Progenitor cell of endocrine pancreas (in vitro differentiated cells): ENCODE measurements at regions not wholly inside any gene's neighbourhood (a gene's known extent, or its start where the extent isn't known, plus 50 kb on each side); places are given as distances from the start of the nearest gene placed in this dataset.

Source experiments
- DNase-seq: peaks from one replicate; pipeline ENCODE4 v3.0.0; 2021; ENCODE audit warnings: low spot score; ENCODE audit not compliant: unreplicated experiment
- H3K27ac Mint-ChIP-seq: 2 replicates; pipeline ENCODE4 v1.8.0; 2021; ENCODE audit warnings: mild to moderate bottlenecking, moderate library complexity, mixed read lengths
- H3K27me3 Mint-ChIP-seq: 2 replicates; pipeline ENCODE4 v1.8.0; 2021; ENCODE audit warnings: mixed read lengths
- H3K36me3 Mint-ChIP-seq: 2 replicates; pipeline ENCODE4 v1.8.0; 2022; ENCODE audit warnings: mixed read lengths; ENCODE audit not compliant: insufficient read depth
- H3K4me1 Mint-ChIP-seq: 2 replicates; pipeline ENCODE4 v1.8.0; 2021; ENCODE audit warnings: low read depth, mixed read lengths
- H3K4me3 Mint-ChIP-seq: 2 replicates; pipeline ENCODE4 v1.8.0; 2021; ENCODE audit warnings: low read depth, mild to moderate bottlenecking, moderate library complexity, mixed read lengths
- H3K9me3 Mint-ChIP-seq: 2 replicates; pipeline ENCODE4 v1.8.0; 2021; ENCODE audit warnings: low read depth, mixed read lengths
- TF ChIP-seq, protein P1 (sequence below): fragments of 200-600 bp; sonication (generic); IDR thresholded peaks from one replicate; pipeline ENCODE4 v1.5.0; 2021; ENCODE audit warnings: antibody characterized with exemption, mild to moderate bottlenecking; ENCODE audit not compliant: unreplicated experiment

DNA sequence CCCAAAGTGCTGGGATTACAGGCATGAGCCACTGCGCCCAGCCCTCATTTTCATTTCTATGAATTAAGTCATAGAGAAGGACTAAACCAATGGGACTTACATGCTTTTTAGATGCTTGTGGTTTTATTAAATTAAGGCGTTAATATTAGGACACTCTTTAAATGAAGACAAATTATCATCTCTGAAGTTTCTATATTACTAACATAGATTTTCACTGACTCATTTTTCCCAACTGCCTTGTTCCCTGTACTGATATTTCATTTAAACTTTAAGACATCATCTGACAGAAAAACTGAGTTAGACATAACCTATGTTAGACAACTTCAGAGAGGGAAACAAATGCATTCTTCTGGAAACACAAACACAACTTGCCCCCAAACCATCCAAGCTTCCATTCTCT, 99.8 kb downstream of the BTG1 start:
- H3K27ac Mint-ChIP-seq, result no peak overlapping the region
- no peaks in the 10 kb centered on the region for H3K9me3 Mint-ChIP-seq
- TF ChIP-seq, protein P1, sequence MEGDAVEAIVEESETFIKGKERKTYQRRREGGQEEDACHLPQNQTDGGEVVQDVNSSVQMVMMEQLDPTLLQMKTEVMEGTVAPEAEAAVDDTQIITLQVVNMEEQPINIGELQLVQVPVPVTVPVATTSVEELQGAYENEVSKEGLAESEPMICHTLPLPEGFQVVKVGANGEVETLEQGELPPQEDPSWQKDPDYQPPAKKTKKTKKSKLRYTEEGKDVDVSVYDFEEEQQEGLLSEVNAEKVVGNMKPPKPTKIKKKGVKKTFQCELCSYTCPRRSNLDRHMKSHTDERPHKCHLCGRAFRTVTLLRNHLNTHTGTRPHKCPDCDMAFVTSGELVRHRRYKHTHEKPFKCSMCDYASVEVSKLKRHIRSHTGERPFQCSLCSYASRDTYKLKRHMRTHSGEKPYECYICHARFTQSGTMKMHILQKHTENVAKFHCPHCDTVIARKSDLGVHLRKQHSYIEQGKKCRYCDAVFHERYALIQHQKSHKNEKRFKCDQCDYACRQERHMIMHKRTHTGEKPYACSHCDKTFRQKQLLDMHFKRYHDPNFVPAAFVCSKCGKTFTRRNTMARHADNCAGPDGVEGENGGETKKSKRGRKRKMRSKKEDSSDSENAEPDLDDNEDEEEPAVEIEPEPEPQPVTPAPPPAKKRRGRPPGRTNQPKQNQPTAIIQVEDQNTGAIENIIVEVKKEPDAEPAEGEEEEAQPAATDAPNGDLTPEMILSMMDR, result no peak
- DNase-seq, result no peak
- H3K27me3 Mint-ChIP-seq, result no peaks in the 10 kb centered on the region
- H3K4me3 Mint-ChIP-seq, result no peak overlapping the region
- no peaks in the 10 kb centered on the region for H3K36me3 Mint-ChIP-seq
- H3K4me1 Mint-ChIP-seq, result no peaks in the 10 kb centered on the region

DNA sequence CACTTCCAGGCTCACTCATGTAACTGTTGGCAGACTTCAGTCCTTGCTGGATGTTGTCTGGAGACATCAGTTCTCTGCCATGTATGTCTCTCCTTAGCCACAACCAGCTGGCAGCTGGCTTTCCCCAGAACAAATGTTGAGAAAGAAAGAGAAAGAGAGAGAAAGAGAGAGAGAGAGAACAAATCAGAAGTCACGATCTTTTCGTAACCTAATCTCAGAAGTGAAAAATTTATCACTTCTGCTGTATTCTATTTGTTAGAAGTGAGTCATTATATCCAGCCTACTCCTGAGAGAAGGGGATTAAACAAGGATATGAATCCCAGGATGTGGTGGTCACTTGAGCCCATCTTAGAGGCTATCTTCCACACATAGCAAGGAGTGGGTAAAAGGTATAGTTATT, 101.2 kb downstream of the BTG1 start:
- Mint-ChIP-seq H3K27ac (no peak overlapping the region), H3K27me3 (no peaks in the 10 kb centered on the region), H3K4me1 (peaks cover 2% of the 10 kb centered on the region), H3K36me3 (no peaks in the 10 kb centered on the region), H3K4me3 (no peak overlapping the region), H3K9me3 (no peaks in the 10 kb centered on the region)
- TF ChIP-seq, protein P1, result no peak
- no peak for DNase-seq

DNA sequence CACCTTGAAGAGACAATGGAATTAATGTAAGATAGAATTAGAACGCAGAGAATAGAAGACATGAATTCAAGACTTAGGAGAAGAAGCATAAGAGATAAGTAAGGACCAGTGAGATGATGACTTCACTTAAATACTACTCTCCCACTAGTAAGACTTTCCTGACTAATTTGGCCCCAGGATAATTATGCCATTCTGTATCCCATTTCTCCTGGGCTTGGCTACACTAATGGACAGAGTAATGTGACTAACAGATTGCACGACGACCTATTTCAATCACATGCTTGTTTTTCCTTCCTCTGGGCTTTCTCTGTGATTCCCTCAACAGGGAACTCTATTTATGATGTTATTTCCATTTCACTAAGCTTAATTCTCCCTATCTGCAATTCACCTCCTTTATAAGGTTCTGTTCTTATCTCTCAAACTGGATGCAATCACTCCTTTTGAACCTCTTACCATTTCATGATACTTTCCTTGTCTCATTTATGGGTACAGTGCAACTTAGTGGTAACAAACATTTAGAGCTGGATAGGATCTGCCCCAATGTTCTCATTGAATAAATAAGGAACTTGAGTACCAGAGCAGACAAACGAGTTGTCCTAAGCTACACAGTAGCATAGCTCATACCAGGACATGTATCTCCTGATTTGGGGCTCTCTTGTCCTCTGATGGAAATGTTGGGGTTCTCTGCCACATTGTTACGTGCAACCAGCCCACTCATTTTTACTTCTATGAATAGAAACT, 102.7 kb downstream of the BTG1 start:
- no peaks in the 10 kb centered on the region for H3K36me3 Mint-ChIP-seq
- H3K4me3 Mint-ChIP-seq, result no peak overlapping the region
- H3K4me1 Mint-ChIP-seq, result peaks cover 2% of the 10 kb centered on the region

DNA sequence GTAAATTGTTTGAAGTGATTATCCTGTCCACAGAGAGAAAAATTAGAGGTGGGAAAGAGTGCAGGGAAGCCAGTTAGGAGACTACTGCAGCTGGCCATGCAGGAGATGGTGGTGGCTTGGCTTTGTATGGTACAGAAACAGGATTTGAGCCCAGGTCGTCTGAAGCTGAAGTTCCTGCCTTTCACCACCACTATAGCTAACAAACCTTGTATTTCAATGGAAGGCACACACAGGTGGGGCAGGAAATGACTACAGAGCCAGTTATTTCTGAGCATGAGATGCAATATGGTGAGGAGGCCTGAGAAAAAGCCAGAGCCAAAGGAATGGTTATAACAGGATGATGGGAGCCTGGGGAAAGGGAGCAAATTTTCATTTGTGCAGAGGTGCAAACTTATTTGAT, 103.9 kb downstream of the BTG1 start:
- TF ChIP-seq, protein P1, result no peak
- no peak overlapping the region for H3K27ac Mint-ChIP-seq
- peaks cover 2% of the 10 kb centered on the region for H3K4me1 Mint-ChIP-seq
- H3K27me3 Mint-ChIP-seq, result no peaks in the 10 kb centered on the region
- DNase-seq, result no peak
- no peaks in the 10 kb centered on the region for H3K9me3 Mint-ChIP-seq
- H3K36me3 Mint-ChIP-seq, result no peaks in the 10 kb centered on the region
- H3K4me3 Mint-ChIP-seq, result no peak overlapping the region

More for the DNA sequence above, 102.7 kb downstream of the BTG1 start:
- TF ChIP-seq, protein P1, result no peak
- DNase-seq, result no peak
- no peaks in the 10 kb centered on the region for H3K27me3 Mint-ChIP-seq
- no peak overlapping the region for H3K27ac Mint-ChIP-seq
- no peaks in the 10 kb centered on the region for H3K9me3 Mint-ChIP-seq

DNA sequence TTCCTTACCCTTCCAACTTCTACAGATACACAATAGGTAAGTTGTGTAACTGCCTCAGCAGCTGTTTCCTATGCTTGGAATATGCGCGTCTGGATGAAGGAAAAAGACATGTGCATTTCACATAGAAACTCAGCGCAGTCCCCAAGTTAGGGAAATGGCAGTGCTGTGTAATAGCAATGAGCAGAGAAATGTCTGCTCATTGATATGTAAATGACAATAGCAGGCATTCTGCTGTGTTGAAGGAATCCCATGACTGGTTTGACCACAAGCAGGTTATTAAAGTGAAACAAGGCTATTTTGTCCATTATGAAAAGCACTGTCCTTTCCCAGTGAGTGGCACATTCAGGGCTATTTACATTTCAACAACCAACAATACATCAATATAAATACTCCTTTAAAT, 106.6 kb downstream of the BTG1 start:
- no peaks in the 10 kb centered on the region for H3K36me3 Mint-ChIP-seq
- no peaks in the 10 kb centered on the region for H3K9me3 Mint-ChIP-seq
- H3K27ac Mint-ChIP-seq, result no peak overlapping the region
- DNase-seq, result no peak
- peaks cover 22% of the 10 kb centered on the region for H3K4me1 Mint-ChIP-seq
- H3K4me3 Mint-ChIP-seq, result no peak overlapping the region
- no peaks in the 10 kb centered on the region for H3K27me3 Mint-ChIP-seq
- TF ChIP-seq, protein P1, result no peak
